ENCODE measurements at regions not wholly inside any gene's neighbourhood (a gene's known extent, or its start where the extent isn't known, plus 50 kb on each side); places are given as distances from the start of the nearest gene placed in this dataset.

DNA sequence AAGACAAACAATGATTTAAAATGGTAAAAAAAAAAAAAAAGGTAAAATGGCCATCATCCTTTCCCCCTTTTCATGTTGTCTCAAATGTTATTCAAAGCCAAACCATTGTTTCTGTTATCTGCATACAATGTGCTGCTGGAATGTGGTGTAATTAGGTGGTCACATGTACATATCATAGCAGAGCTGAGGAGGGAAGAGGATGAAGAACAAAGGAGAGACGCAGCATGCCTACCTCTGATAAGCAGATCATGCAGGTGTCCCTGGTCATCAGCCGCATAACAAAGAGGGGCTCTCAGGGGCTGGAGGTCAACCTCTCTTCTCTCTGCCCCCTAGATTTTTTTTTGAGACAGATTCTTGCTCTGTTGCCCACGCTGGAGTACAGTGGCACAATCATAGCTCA is 141.0 kb downstream of the CARTPT start:
- TF ChIP-seq, protein P1, sequence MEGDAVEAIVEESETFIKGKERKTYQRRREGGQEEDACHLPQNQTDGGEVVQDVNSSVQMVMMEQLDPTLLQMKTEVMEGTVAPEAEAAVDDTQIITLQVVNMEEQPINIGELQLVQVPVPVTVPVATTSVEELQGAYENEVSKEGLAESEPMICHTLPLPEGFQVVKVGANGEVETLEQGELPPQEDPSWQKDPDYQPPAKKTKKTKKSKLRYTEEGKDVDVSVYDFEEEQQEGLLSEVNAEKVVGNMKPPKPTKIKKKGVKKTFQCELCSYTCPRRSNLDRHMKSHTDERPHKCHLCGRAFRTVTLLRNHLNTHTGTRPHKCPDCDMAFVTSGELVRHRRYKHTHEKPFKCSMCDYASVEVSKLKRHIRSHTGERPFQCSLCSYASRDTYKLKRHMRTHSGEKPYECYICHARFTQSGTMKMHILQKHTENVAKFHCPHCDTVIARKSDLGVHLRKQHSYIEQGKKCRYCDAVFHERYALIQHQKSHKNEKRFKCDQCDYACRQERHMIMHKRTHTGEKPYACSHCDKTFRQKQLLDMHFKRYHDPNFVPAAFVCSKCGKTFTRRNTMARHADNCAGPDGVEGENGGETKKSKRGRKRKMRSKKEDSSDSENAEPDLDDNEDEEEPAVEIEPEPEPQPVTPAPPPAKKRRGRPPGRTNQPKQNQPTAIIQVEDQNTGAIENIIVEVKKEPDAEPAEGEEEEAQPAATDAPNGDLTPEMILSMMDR (IDR thresholded peaks at IDR 0.05), result no peak
- TF ChIP-seq POLR2A (IDR thresholded peaks at IDR 0.05), result no peak
- Histone ChIP-seq H3K4me1 (replicated peaks in 1 of 2) (no peaks in the 10 kb centered on the region), H3K36me3 (replicated peaks in 1 of 2) (no peaks in the 10 kb centered on the region), H3K27me3 (no peaks in the 10 kb centered on the region), H3K4me3 (no peak overlapping the region), H3K9me3 (replicated peaks in 1 of 3) (peaks cover 0 to 9% (median 0%) of the 10 kb centered on the region in 3 donors), H3K27ac (no peak overlapping the region)
- no peak for DNase-seq
- intact Hi-C loops (cut with DNase I), result no loop called here
- 65 to 73% (median 67%) methylated on average over 3 of the region's 3 CpGs for WGBS, 4 donors

DNA sequence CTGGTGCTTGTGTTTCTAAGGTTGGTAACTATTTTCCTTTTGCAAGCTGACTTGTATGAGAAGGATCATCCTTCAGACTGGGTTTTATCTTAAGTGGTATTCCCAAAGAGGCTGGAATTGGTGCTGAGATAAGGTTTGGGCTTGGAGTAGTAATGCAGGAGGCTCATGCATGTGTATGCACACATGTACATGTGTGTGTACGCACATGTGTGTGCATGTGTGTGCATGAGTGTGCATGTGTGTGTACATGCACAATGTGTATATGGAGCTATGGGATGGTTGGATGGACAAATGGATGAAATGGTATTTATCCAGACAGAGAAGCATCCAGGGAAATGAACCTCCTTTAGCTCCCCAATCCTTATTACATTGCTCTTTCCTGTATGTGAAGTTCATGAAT is 142.6 kb downstream of the CARTPT start:
- Histone ChIP-seq H3K36me3 (replicated peaks in 1 of 2) (no peaks in the 10 kb centered on the region), H3K4me3 (no peak overlapping the region), H3K9me3 (replicated peaks in 1 of 3) (no peaks in the 10 kb centered on the region), H3K4me1 (replicated peaks in 1 of 2) (no peaks in the 10 kb centered on the region), H3K27ac (no peak overlapping the region), H3K27me3 (no peaks in the 10 kb centered on the region)
- DNase-seq, result no peak
- WGBS, 4 donors, result 85 to 100% methylated on average over 1 of the region's 1 CpG; no CpG with 5 or more reads in 2 of the 4 donors
- intact Hi-C loops (cut with DNase I), result no loop called here
- TF ChIP-seq, protein P1 (IDR thresholded peaks at IDR 0.05), result no peak
- no peak for TF ChIP-seq POLR2A (IDR thresholded peaks at IDR 0.05)

DNA sequence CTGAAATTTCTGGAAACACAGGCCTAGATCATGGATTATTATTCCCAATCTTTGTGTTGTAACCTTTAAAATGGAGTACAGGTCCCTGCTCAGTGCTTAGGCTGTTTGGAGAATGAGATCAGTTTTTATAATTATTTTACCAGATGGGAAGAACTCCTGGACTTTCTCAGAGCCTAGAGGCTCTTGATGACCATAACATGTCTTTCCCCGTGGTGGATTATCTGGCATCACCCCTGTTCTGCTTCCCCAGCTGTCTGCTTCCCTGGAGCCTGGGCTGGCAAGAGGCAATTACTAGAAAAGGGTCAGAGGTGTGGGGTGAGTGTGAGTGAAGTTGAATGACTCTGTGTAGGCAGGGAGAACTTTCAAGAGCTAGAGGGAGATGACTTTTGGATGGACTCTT is 143.0 kb downstream of the CARTPT start:
- Histone ChIP-seq H3K27ac (no peak overlapping the region), H3K27me3 (no peaks in the 10 kb centered on the region), H3K4me1 (replicated peaks in 1 of 2) (no peaks in the 10 kb centered on the region), H3K4me3 (no peak overlapping the region), H3K9me3 (replicated peaks in 1 of 3) (no peaks in the 10 kb centered on the region), H3K36me3 (replicated peaks in 1 of 2) (no peaks in the 10 kb centered on the region)
- intact Hi-C loops (cut with DNase I), result no loop called here
- no peak for DNase-seq
- whole genome bisulfite sequencing, 4 donors, result 68 to 76% (median 74%) methylated on average over 1 of the region's 1 CpG
- TF ChIP-seq, protein P1 (IDR thresholded peaks at IDR 0.05), result no peak
- TF ChIP-seq POLR2A (IDR thresholded peaks at IDR 0.05), result no peak

DNA sequence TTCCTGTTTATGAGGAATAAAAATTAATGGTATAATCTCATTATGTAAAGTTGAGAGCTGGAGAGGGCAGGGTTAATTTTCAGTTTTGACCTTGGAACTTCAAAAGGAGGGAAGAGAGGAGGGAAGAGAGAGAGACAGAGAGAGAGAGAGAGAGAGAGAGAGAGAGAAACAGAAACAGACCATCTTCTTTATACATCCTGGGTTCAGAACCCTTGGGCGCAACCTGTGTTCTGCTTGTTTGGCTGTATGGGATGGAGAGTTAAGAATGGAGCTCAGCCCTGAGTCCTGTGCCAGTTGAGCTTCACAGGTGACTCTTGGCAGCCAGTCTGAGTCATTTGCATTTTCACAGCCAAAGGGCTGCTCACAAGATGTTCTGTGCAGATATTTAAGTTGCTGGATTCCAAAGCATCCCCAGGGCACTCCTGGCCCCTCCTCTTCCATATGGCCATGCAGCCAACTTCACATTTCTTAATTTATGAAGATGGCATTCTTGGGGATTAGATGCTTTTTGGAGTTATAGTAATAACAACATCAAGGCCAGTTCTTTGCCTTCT is 143.5 kb downstream of the CARTPT start:
- H3K36me3 ChIP-seq (replicated peaks in 1 of 2), result no peaks in the 10 kb centered on the region
- H3K27ac ChIP-seq, result no peak overlapping the region
- no peaks in the 10 kb centered on the region for H3K27me3 ChIP-seq
- WGBS, 4 donors, result 0 to 54% (median 24%) methylated on average over 1 of the region's 1 CpG
- H3K4me1 ChIP-seq (replicated peaks in 1 of 2), result no peaks in the 10 kb centered on the region
- H3K4me3 ChIP-seq, result no peak overlapping the region
- no peaks in the 10 kb centered on the region for H3K9me3 ChIP-seq (replicated peaks in 1 of 3)
- intact Hi-C loops (cut with DNase I), result no loop called here
- TF ChIP-seq, protein P1 (IDR thresholded peaks at IDR 0.05), result no peak
- TF ChIP-seq POLR2A (IDR thresholded peaks at IDR 0.05), result no peak
- no peak for DNase-seq
